AG10803 (cell line): ENCODE measurements at regions not wholly inside any gene's neighbourhood (a gene's known extent, or its start where the extent isn't known, plus 50 kb on each side); places are given as distances from the start of the nearest gene placed in this dataset.
A peak's percentile ranks its signal among the peaks of the same experiment; 100 is the strongest.

Experiments used
- DNase-seq: peaks from one replicate; pipeline ENCODE4 v3.0.0; 2010; ENCODE audit warnings: low read depth
- H3K4me3 ChIP-seq: 2 replicates; pipeline ENCODE4 v1.5.1; 2011; ENCODE audit warnings: mild to moderate bottlenecking, low read length, control low read depth
- TF ChIP-seq, protein P1 (sequence below): conservative IDR thresholded peaks from 2 replicates; pipeline ENCODE4 v1.5.1; 2011; ENCODE audit warnings: mild to moderate bottlenecking, low read length, control low read depth, inconsistent platforms

- no peak for DNase-seq
- H3K4me3 ChIP-seq: no peak overlapping the region
- TF ChIP-seq, protein P1, sequence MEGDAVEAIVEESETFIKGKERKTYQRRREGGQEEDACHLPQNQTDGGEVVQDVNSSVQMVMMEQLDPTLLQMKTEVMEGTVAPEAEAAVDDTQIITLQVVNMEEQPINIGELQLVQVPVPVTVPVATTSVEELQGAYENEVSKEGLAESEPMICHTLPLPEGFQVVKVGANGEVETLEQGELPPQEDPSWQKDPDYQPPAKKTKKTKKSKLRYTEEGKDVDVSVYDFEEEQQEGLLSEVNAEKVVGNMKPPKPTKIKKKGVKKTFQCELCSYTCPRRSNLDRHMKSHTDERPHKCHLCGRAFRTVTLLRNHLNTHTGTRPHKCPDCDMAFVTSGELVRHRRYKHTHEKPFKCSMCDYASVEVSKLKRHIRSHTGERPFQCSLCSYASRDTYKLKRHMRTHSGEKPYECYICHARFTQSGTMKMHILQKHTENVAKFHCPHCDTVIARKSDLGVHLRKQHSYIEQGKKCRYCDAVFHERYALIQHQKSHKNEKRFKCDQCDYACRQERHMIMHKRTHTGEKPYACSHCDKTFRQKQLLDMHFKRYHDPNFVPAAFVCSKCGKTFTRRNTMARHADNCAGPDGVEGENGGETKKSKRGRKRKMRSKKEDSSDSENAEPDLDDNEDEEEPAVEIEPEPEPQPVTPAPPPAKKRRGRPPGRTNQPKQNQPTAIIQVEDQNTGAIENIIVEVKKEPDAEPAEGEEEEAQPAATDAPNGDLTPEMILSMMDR: no peak
Measured at GRCh38 chr14:51518711-51519110, 133.0 kb upstream of the FRMD6 start.

GRCh38 chr14:51520087-51520486 lies 131.6 kb upstream of the FRMD6 start:
- H3K4me3 ChIP-seq: no peak overlapping the region
- peak; percentile 50 for DNase-seq
- TF ChIP-seq, protein P1: no peak

GRCh38 chr14:51521764-51522163 lies 129.9 kb upstream of the FRMD6 start:
- TF ChIP-seq, protein P1: no peak
- peak; percentile 87 for DNase-seq
- H3K4me3 ChIP-seq: no peak overlapping the region

GRCh38 chr14:51523243-51523642 lies 128.5 kb upstream of the FRMD6 start:
- DNase-seq: no peak
- TF ChIP-seq, protein P1: no peak
- H3K4me3 ChIP-seq: no peak overlapping the region

DNA sequence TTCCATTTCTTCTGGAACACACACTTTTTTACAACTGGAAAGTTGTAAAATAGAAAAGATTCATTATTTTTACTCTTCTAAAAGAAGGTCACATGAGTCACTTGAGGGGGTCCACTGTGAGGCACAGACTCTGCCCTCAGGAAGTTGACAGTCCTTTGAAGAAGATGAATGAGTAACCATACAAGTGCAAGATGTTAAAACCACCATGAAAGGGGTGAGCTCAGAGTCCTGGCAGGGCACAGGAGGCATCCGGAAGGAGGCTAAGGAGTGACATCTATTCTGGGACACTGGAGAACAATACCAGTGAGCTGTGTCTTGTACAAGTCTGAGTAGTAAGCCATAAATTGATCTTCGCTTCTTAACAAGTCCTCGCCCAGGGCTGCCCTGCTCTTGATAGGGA lies 126.0 kb upstream of the FRMD6 start:
- no peak overlapping the region for H3K4me3 ChIP-seq
- no peak for DNase-seq
- TF ChIP-seq, protein P1: no peak

DNA sequence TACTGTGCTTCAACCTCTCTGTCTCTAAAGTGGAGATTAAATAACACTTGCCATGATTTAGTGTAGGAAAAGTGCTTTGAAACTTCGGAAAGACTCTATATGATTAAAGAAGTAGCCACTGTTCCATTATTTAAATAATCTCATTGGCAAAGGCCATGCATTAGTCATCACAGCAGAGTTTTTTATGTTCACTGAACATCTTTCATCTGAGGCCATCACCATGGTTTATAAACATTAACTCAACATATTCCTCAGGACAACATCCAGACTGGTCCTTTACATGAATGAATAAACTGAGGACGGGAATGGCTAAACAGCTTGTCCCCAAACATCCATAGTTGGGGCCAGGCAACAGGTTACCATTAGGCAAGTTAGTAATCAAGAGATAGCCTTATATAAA lies 124.6 kb upstream of the FRMD6 start:
- TF ChIP-seq, protein P1: no peak
- DNase-seq: peak; percentile 51
- H3K4me3 ChIP-seq: no peak overlapping the region

DNA sequence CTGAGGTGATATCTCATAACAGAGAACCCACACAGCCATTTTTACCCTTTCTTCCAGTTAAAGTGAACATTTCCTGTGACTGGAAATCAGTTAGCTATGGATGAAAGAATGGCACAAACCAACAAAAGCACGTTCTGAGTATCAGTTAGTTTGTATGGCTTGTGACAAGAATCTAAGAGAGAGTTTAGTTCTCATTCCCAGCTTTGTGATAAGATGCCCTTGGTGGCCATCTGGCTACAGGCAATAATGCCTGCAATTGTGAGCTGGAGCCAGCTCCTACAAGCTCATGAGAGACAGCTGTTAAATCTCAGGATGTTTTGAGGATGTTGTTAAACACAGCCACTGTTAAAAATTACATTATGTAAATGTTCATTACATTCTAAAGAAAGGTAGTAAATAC lies 122.0 kb upstream of the FRMD6 start:
- TF ChIP-seq, protein P1: no peak
- H3K4me3 ChIP-seq: no peak overlapping the region
- no peak for DNase-seq
